ENCODE measurements at regions not wholly inside any gene's neighbourhood (a gene's known extent, or its start where the extent isn't known, plus 50 kb on each side); places are given as distances from the start of the nearest gene placed in this dataset.

- TF ChIP-seq GATA1 (IDR thresholded peaks at IDR 0.05; ENCODE audit: low read depth, low read length) (no peak), POLR2A (IDR thresholded peaks at IDR 0.05; ENCODE audit: low read length) (no peak)
- DNase-seq, result no peak
Observed at GRCh38 chr5:118657576-118657975, 330.8 kb downstream of the DTWD2 start.

- TF ChIP-seq GATA1 (IDR thresholded peaks at IDR 0.05; ENCODE audit: low read depth, low read length), result no peak
- no peak for TF ChIP-seq POLR2A (IDR thresholded peaks at IDR 0.05; ENCODE audit: low read length)
Observed at GRCh38 chr5:118653872-118654271, 334.5 kb downstream of the DTWD2 start.

GRCh38 chr5:118653183-118653582 is 335.2 kb downstream of the DTWD2 start:
- no peak for DNase-seq
- no peak for TF ChIP-seq GATA1 (IDR thresholded peaks at IDR 0.05; ENCODE audit: low read depth, low read length)
- TF ChIP-seq POLR2A (IDR thresholded peaks at IDR 0.05; ENCODE audit: low read length), result no peak

More at GRCh38 chr5:118653872-118654271, 334.5 kb downstream of the DTWD2 start:
- DNase-seq, result no peak

- TF ChIP-seq POLR2A (IDR thresholded peaks at IDR 0.05; ENCODE audit: low read length), result no peak
- no peak for TF ChIP-seq GATA1 (IDR thresholded peaks at IDR 0.05; ENCODE audit: low read depth, low read length)
- DNase-seq, result no peak
Observed at GRCh38 chr5:118651002-118651401, 337.3 kb downstream of the DTWD2 start.

- DNase-seq, result no peak
- no peak for TF ChIP-seq POLR2A (IDR thresholded peaks at IDR 0.05; ENCODE audit: low read length)
- no peak for TF ChIP-seq GATA1 (IDR thresholded peaks at IDR 0.05; ENCODE audit: low read depth, low read length)
Observed at GRCh38 chr5:118647587-118647986, 340.8 kb downstream of the DTWD2 start.

GRCh38 chr5:118646917-118647316 is 341.4 kb downstream of the DTWD2 start:
- TF ChIP-seq POLR2A (IDR thresholded peaks at IDR 0.05; ENCODE audit: low read length), result no peak
- no peak for TF ChIP-seq GATA1 (IDR thresholded peaks at IDR 0.05; ENCODE audit: low read depth, low read length)
- no peak for DNase-seq

- TF ChIP-seq POLR2A (IDR thresholded peaks at IDR 0.05; ENCODE audit: low read length), result no peak
- TF ChIP-seq GATA1 (IDR thresholded peaks at IDR 0.05; ENCODE audit: low read depth, low read length), result no peak
- DNase-seq, result no peak
Observed at GRCh38 chr5:118637947-118638670, 350.2 kb downstream of the DTWD2 start.

- TF ChIP-seq GATA1 (IDR thresholded peaks at IDR 0.05; ENCODE audit: low read depth, low read length), result no peak
- TF ChIP-seq POLR2A (IDR thresholded peaks at IDR 0.05; ENCODE audit: low read length), result no peak
- DNase-seq, result no peak
Observed at GRCh38 chr5:118628660-118629354, 359.5 kb downstream of the DTWD2 start.

GRCh38 chr5:118620233-118620632 is 368.1 kb downstream of the DTWD2 start:
- no peak for TF ChIP-seq POLR2A (IDR thresholded peaks at IDR 0.05; ENCODE audit: low read length)
- TF ChIP-seq GATA1 (IDR thresholded peaks at IDR 0.05; ENCODE audit: low read depth, low read length), result no peak

GRCh38 chr5:118619823-118620222 is 368.5 kb downstream of the DTWD2 start:
- TF ChIP-seq POLR2A (IDR thresholded peaks at IDR 0.05; ENCODE audit: low read length) (no peak), GATA1 (IDR thresholded peaks at IDR 0.05; ENCODE audit: low read depth, low read length) (no peak)

More at GRCh38 chr5:118620233-118620632, 368.1 kb downstream of the DTWD2 start:
- DNase-seq, result no peak

GRCh38 chr5:118616281-118616680 is 372.1 kb downstream of the DTWD2 start:
- no peak for DNase-seq

More at GRCh38 chr5:118619823-118620222, 368.5 kb downstream of the DTWD2 start:
- no peak for DNase-seq

GRCh38 chr5:118614731-118615456 is 373.5 kb downstream of the DTWD2 start:
- DNase-seq, result no peak
- no peak for TF ChIP-seq POLR2A (IDR thresholded peaks at IDR 0.05; ENCODE audit: low read length)
- no peak for TF ChIP-seq GATA1 (IDR thresholded peaks at IDR 0.05; ENCODE audit: low read depth, low read length)

More at GRCh38 chr5:118616281-118616680, 372.1 kb downstream of the DTWD2 start:
- TF ChIP-seq GATA1 (IDR thresholded peaks at IDR 0.05; ENCODE audit: low read depth, low read length) (no peak), POLR2A (IDR thresholded peaks at IDR 0.05; ENCODE audit: low read length) (no peak)

- TF ChIP-seq POLR2A (IDR thresholded peaks at IDR 0.05; ENCODE audit: low read length) (no peak), GATA1 (IDR thresholded peaks at IDR 0.05; ENCODE audit: low read depth, low read length) (no peak)
- DNase-seq, result peak; percentile 13 to 53
Observed at GRCh38 chr5:118611332-118611945, 376.9 kb downstream of the DTWD2 start.

GRCh38 chr5:118606940-118607339 is 381.4 kb downstream of the DTWD2 start:
- TF ChIP-seq GATA1 (IDR thresholded peaks at IDR 0.05; ENCODE audit: low read depth, low read length) (no peak), POLR2A (IDR thresholded peaks at IDR 0.05; ENCODE audit: low read length) (no peak)
- DNase-seq, result peak in 1 of 2 experiments; percentile 2
